ENCODE measurements at regions not wholly inside any gene's neighbourhood (a gene's known extent, or its start where the extent isn't known, plus 50 kb on each side); places are given as distances from the start of the nearest gene placed in this dataset.

DNA sequence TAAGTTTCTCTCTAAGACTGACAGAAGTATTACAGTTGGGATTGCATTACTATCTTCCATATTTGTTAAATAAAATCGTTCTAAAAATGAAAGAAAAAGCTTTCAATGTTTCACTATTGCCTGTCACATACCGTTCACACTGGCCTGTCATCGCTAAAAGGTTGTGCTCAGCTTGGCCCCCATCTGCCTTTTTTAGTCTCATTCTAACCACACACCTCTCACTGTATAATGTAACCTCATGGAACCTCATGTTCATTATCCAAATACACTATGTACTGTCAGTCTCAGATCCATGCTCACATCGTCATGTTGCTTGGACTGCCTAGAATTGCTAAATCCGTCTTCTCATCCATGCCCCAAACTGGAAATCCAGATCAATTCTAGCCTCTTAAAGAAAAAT lies 637.8 kb upstream of the ROBO1 start:
- Mint-ChIP-seq H3K4me1 (no peaks in the 10 kb centered on the region), H3K27me3 (no peaks in the 10 kb centered on the region), H3K27ac (no peak overlapping the region), H3K36me3 (ENCODE audit: low read depth) (no peaks in the 10 kb centered on the region), H3K9me3 (no peaks in the 10 kb centered on the region), H3K4me3 (no peak overlapping the region)
- POLR2A ChIA-PET: no interaction called here
- no peak for DNase-seq
- CTCF ChIA-PET: no interaction called here

- Mint-ChIP-seq H3K4me1 (no peaks in the 10 kb centered on the region), H3K4me3 (no peak overlapping the region), H3K27ac (no peak overlapping the region), H3K9me3 (peaks cover 3% of the 10 kb centered on the region), H3K27me3 (no peaks in the 10 kb centered on the region), H3K36me3 (ENCODE audit: low read depth) (no peaks in the 10 kb centered on the region)
- ChIA-PET CTCF (no interaction called here), POLR2A (no interaction called here)
- DNase-seq: no peak
These were observed 627.2 kb upstream of the ROBO1 start for GRCh38 chr3:80395023-80395422.

DNA sequence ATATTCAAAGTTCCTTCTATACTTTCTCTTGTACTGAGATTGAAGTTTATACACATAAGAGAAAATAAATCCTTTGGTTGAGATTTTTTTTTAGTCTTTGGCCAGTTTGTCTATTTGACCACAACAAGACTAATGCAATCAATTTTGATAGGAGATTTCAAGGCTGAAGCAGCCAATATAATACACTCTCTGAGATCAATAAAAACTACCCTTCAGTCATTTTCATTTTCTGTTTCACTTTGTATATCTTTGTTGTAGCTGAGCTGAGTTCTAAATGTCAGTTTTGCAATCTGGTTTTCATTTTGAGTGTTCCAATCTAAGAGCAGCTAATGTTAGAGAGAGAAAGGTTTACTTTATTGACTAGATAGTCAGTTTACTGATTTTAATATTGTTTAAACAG lies 623.8 kb upstream of the ROBO1 start:
- peaks cover 3% of the 10 kb centered on the region for H3K9me3 Mint-ChIP-seq
- no peaks in the 10 kb centered on the region for H3K4me1 Mint-ChIP-seq
- no peak overlapping the region for H3K4me3 Mint-ChIP-seq
- no peak overlapping the region for H3K27ac Mint-ChIP-seq
- H3K36me3 Mint-ChIP-seq (ENCODE audit: low read depth): no peaks in the 10 kb centered on the region
- POLR2A ChIA-PET: no interaction called here
- H3K27me3 Mint-ChIP-seq: no peaks in the 10 kb centered on the region
- DNase-seq: no peak
- CTCF ChIA-PET: no interaction called here

- POLR2A ChIA-PET: no interaction called here
- H3K36me3 Mint-ChIP-seq (ENCODE audit: low read depth): no peaks in the 10 kb centered on the region
- peaks cover 6% of the 10 kb centered on the region for H3K9me3 Mint-ChIP-seq
- no peak for DNase-seq
- H3K4me1 Mint-ChIP-seq: no peaks in the 10 kb centered on the region
- H3K27ac Mint-ChIP-seq: no peak overlapping the region
- no peaks in the 10 kb centered on the region for H3K27me3 Mint-ChIP-seq
- H3K4me3 Mint-ChIP-seq: no peak overlapping the region
- CTCF ChIA-PET: no interaction called here
These were observed 617.0 kb upstream of the ROBO1 start for GRCh38 chr3:80384811-80385210.

- DNase-seq: no peak
- H3K9me3 Mint-ChIP-seq: peaks cover 2% of the 10 kb centered on the region
- H3K27me3 Mint-ChIP-seq: no peaks in the 10 kb centered on the region
- no peak overlapping the region for H3K4me3 Mint-ChIP-seq
- no peak overlapping the region for H3K27ac Mint-ChIP-seq
- no peaks in the 10 kb centered on the region for H3K36me3 Mint-ChIP-seq (ENCODE audit: low read depth)
- CTCF ChIA-PET: no interaction called here
- H3K4me1 Mint-ChIP-seq: no peaks in the 10 kb centered on the region
- POLR2A ChIA-PET: no interaction called here
These were observed 606.6 kb upstream of the ROBO1 start for GRCh38 chr3:80374423-80374822.

- Mint-ChIP-seq H3K4me3 (no peak overlapping the region), H3K9me3 (peaks cover 5% of the 10 kb centered on the region), H3K27me3 (no peaks in the 10 kb centered on the region), H3K27ac (no peak overlapping the region), H3K36me3 (ENCODE audit: low read depth) (no peaks in the 10 kb centered on the region), H3K4me1 (no peaks in the 10 kb centered on the region)
- CTCF ChIA-PET: no interaction called here
- POLR2A ChIA-PET: no interaction called here
- DNase-seq: no peak
These were observed 600.8 kb upstream of the ROBO1 start for GRCh38 chr3:80368616-80369015.

- POLR2A ChIA-PET: no interaction called here
- Mint-ChIP-seq H3K9me3 (peaks cover 7% of the 10 kb centered on the region), H3K27ac (no peak overlapping the region), H3K4me1 (no peaks in the 10 kb centered on the region), H3K4me3 (no peak overlapping the region), H3K27me3 (no peaks in the 10 kb centered on the region), H3K36me3 (ENCODE audit: low read depth) (no peaks in the 10 kb centered on the region)
- CTCF ChIA-PET: no interaction called here
- DNase-seq: no peak
These were observed 599.2 kb upstream of the ROBO1 start for GRCh38 chr3:80366808-80367548.

GRCh38 chr3:80357761-80358160 lies 590.0 kb upstream of the ROBO1 start:
- POLR2A ChIA-PET: no interaction called here
- no peaks in the 10 kb centered on the region for H3K27me3 Mint-ChIP-seq

DNA sequence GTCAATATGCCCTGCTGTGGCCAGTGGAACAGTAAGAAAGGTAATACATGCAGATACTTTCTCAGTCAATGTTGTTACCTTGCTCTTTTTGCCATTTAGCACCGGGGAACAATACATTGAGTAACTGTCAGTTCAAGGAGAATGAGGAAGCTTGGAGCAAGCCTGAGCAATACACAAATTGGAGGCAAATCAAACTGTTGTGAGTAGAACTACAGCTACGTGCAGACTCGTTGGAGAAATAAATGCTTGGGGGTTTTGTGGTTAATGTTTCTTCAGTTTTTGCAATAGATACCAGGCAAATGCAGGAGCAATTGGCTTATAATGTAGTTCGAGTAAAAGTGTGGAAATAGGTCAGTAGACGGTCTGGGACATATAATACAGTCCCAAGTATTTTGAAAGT lies 587.3 kb upstream of the ROBO1 start:
- POLR2A ChIA-PET: no interaction called here
- no peaks in the 10 kb centered on the region for H3K36me3 Mint-ChIP-seq (ENCODE audit: low read depth)

More at GRCh38 chr3:80357761-80358160, 590.0 kb upstream of the ROBO1 start:
- Mint-ChIP-seq H3K36me3 (ENCODE audit: low read depth) (no peaks in the 10 kb centered on the region), H3K9me3 (peaks cover 2% of the 10 kb centered on the region), H3K4me1 (no peaks in the 10 kb centered on the region), H3K27ac (no peak overlapping the region), H3K4me3 (no peak overlapping the region)
- DNase-seq: no peak
- CTCF ChIA-PET: no interaction called here

DNA sequence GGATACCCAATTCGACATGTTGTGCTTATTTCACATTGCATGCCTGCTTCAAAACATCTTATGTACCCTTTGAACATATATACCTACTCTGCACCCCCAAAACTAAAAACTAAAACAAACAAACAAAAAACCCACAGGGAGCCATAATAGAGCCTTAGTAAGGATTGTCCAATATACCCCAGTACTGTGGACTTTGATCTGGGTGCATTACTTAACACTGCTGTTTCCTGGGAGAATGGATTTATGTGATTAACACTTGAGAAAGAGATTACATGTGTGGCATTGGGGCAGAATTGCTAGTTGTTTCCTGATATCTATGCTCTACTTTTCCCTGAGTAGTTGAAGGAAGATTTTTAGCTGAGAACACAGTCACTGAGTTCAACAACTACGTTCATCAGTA lies 583.4 kb upstream of the ROBO1 start:
- no peaks in the 10 kb centered on the region for H3K4me1 Mint-ChIP-seq
- DNase-seq: no peak
- H3K9me3 Mint-ChIP-seq: peaks cover 8% of the 10 kb centered on the region
- H3K36me3 Mint-ChIP-seq (ENCODE audit: low read depth): no peaks in the 10 kb centered on the region
- no peak overlapping the region for H3K4me3 Mint-ChIP-seq
- no peaks in the 10 kb centered on the region for H3K27me3 Mint-ChIP-seq
- ChIA-PET POLR2A (no interaction called here), CTCF (no interaction called here)
- H3K27ac Mint-ChIP-seq: no peak overlapping the region

More for the DNA sequence above, 587.3 kb upstream of the ROBO1 start:
- Mint-ChIP-seq H3K27ac (no peak overlapping the region), H3K27me3 (no peaks in the 10 kb centered on the region), H3K4me3 (no peak overlapping the region), H3K4me1 (no peaks in the 10 kb centered on the region), H3K9me3 (peaks cover 5% of the 10 kb centered on the region)
- DNase-seq: no peak
- CTCF ChIA-PET: no interaction called here

DNA sequence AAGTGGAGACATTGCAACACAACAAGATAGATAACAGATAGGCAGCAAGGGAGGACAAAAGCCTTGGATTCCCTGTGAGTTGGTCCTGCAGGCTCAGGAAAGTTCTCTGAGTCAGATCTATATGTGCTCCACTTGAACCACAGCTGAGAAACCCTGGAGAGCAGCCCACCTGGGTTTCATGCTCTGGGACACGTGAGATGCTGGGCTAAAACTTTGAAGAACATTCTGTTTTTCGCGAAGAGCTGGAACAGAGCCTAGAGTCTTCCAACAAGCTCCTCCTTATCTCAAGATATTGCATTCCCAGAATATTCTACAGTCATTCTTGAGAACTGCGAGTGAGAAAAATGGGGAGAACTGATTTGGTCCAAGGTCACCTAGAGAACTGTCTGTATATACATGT lies 583.0 kb upstream of the ROBO1 start:
- peaks cover 8% of the 10 kb centered on the region for H3K9me3 Mint-ChIP-seq
- H3K27ac Mint-ChIP-seq: no peak overlapping the region
- no peak for DNase-seq
- ChIA-PET CTCF (no interaction called here), POLR2A (no interaction called here)
- H3K36me3 Mint-ChIP-seq (ENCODE audit: low read depth): no peaks in the 10 kb centered on the region
- H3K4me3 Mint-ChIP-seq: no peak overlapping the region
- H3K27me3 Mint-ChIP-seq: no peaks in the 10 kb centered on the region
- no peaks in the 10 kb centered on the region for H3K4me1 Mint-ChIP-seq

- Mint-ChIP-seq H3K36me3 (ENCODE audit: low read depth) (no peaks in the 10 kb centered on the region), H3K4me1 (no peaks in the 10 kb centered on the region), H3K27me3 (no peaks in the 10 kb centered on the region), H3K27ac (no peak overlapping the region), H3K9me3 (peaks cover 3% of the 10 kb centered on the region), H3K4me3 (no peak overlapping the region)
- DNase-seq: no peak
- CTCF ChIA-PET: no interaction called here
- POLR2A ChIA-PET: no interaction called here
These were observed 570.6 kb upstream of the ROBO1 start for GRCh38 chr3:80338366-80338765.

GRCh38 chr3:80334534-80334933 lies 566.7 kb upstream of the ROBO1 start:
- H3K27ac Mint-ChIP-seq: no peak overlapping the region
- ChIA-PET POLR2A (no interaction called here), CTCF (no interaction called here)
- H3K27me3 Mint-ChIP-seq: no peaks in the 10 kb centered on the region
- no peak for DNase-seq
- no peak overlapping the region for H3K4me3 Mint-ChIP-seq
- H3K9me3 Mint-ChIP-seq: peaks cover 3% of the 10 kb centered on the region
- H3K4me1 Mint-ChIP-seq: no peaks in the 10 kb centered on the region
- no peaks in the 10 kb centered on the region for H3K36me3 Mint-ChIP-seq (ENCODE audit: low read depth)

GRCh38 chr3:80331494-80332170 lies 563.8 kb upstream of the ROBO1 start:
- Mint-ChIP-seq H3K4me3 (no peak overlapping the region), H3K4me1 (no peaks in the 10 kb centered on the region), H3K36me3 (ENCODE audit: low read depth) (no peaks in the 10 kb centered on the region), H3K9me3 (peaks cover 5% of the 10 kb centered on the region), H3K27ac (no peak overlapping the region), H3K27me3 (no peaks in the 10 kb centered on the region)
- POLR2A ChIA-PET: no interaction called here
- DNase-seq: no peak
- CTCF ChIA-PET: no interaction called here

Data from activated CD4-positive, alpha-beta T cell treated with anti-CD3 and anti-CD28 coated beads, Interleukin-2, amount 10 ng/mL, durations not matched to agents 7 days and 5 days (primary cell).